SKM-1 (cell line): ENCODE measurements at regions not wholly inside any gene's neighbourhood (a gene's known extent, or its start where the extent isn't known, plus 50 kb on each side); places are given as distances from the start of the nearest gene placed in this dataset.

Experiments used
- DNase-seq: peaks from one replicate; lab custom pipeline; 2025; ENCODE audit not compliant: unreplicated experiment; lab: John Stamatoyannopoulos, UW

DNA sequence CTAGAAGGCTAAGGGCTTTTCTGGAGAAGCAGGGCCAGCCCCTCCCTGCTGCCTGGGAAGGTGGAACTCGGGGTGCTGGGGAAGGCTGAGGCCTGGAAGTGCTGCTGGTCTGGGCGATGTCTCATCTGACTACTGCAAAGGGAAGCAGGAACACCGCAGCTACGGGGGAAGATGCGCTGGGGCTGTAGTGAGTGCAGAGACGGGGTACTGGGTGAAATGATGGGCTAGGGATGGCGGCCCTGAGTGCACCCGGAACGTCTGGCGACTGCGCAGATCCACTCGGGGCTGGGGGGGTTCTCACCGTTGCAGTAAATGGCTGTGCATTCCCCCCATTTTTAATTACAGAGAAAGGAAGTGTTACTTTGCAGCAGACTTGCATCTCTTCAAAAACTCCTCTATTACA, 195.4 kb upstream of the ADARB2 start:
- DNase-seq, result no peak

DNA sequence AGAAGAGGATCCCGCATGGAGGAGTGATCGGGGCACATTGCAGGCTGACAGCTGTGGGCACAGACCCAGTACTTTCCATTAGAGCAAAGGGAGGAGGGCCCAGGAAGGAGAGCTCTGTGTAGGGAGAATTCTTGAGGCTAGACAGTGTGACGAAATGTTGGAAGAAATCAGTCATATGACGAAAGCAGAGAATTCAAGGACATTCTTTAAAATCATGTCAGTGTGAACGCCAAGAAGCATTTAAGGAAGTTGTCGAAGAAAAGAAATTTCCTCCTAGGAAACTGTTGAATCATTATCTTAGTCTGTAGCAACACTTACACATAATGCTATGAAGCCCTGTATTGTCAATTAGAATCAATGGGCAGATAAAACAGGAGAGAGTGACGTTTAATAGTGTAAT, 191.3 kb upstream of the ADARB2 start:
- no peak for DNase-seq

GRCh38 chr10:1923998-1924397, 186.7 kb upstream of the ADARB2 start:
- no peak for DNase-seq

GRCh38 chr10:1923586-1923985, 186.3 kb upstream of the ADARB2 start:
- no peak for DNase-seq

DNA sequence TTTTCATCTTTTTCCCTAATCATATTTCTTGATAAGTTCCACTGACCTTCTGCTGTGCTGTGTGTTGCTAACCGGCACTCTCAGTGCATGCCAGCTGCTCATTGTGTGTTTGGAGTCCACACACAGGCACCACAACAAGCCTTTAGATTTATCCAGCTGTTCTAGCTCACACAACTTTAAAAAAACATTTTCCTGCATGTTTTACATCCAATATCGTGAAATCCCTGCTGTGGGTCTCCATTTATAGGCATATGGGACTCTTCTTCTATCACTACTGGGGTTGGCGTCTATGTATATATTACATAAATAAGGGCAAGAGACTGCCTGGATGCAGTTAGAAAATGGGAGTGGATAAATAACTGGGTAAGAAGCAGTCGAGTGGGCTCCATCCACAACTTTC, 183.6 kb upstream of the ADARB2 start:
- no peak for DNase-seq

GRCh38 chr10:1920127-1920526, 182.8 kb upstream of the ADARB2 start:
- no peak for DNase-seq

DNA sequence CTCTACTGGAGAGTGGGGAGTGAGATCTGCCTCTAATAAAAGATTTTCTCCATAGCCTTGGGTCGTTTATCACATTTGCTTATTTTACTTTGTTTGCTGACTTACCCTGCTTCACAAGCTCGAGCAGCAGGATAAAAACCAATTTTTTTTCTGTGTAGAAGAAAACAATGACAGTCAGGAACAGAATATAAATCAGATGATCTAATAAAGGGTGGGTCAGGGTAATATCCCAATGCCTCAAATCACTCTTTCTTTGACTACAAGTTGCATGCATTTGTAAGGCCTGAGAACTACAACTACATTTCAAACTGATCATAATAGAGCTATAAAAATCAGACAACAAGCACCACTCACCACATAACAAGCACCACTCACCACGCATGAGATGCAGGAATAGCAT, 174.4 kb upstream of the ADARB2 start:
- no peak for DNase-seq

GRCh38 chr10:1903982-1904381, 166.7 kb upstream of the ADARB2 start:
- DNase-seq, result no peak

- DNase-seq, result no peak
Measured at GRCh38 chr10:1896153-1896552, 158.8 kb upstream of the ADARB2 start.

- DNase-seq, result no peak
Measured at GRCh38 chr10:1895691-1896090, 158.4 kb upstream of the ADARB2 start.

- DNase-seq, result no peak
Measured at GRCh38 chr10:1894912-1895311, 157.6 kb upstream of the ADARB2 start.

DNA sequence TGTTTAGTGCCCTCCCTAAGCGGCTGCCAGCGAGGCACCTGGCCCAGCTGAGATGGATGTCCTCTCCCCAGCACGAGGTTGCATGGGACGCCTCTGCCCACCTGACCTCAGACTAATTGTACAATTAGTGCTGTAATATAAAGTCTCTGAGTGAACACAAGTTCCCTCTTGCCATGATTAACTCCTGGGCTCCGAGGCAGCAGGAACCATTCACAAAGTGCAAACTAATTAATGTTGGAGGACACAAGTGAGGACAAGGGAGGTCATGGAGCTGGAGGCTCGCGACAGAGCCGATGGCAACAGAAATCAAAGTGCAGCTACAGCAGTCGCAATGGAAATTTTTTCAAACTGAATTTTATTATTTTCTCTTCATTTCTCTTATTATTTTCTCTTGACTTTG, 156.6 kb upstream of the ADARB2 start:
- no peak for DNase-seq

GRCh38 chr10:1886039-1886438, 148.7 kb upstream of the ADARB2 start:
- no peak for DNase-seq

DNA sequence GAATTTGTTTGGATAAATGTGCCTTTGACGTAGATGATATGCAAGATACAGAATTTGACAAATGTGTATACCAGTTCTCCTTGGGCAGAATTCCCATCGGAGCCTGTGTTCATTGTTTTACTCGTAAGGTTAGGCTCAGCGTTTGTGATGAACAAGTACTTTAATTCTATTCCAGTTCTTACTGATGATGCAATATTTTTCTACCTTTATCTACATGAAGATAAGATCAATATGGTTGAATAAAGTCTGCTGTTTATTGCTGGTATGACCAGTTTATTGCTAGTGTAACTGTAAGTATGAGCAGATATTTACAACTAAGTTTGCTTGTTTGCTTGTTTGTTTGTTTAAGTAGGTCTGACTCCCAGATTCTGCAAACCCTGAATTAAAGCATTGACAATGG, 145.4 kb upstream of the ADARB2 start:
- DNase-seq, result no peak

GRCh38 chr10:1882180-1882579, 144.9 kb upstream of the ADARB2 start:
- no peak for DNase-seq

GRCh38 chr10:1881636-1882035, 144.3 kb upstream of the ADARB2 start:
- no peak for DNase-seq

- DNase-seq, result no peak
Measured at GRCh38 chr10:1874533-1874932, 137.2 kb upstream of the ADARB2 start.

DNA sequence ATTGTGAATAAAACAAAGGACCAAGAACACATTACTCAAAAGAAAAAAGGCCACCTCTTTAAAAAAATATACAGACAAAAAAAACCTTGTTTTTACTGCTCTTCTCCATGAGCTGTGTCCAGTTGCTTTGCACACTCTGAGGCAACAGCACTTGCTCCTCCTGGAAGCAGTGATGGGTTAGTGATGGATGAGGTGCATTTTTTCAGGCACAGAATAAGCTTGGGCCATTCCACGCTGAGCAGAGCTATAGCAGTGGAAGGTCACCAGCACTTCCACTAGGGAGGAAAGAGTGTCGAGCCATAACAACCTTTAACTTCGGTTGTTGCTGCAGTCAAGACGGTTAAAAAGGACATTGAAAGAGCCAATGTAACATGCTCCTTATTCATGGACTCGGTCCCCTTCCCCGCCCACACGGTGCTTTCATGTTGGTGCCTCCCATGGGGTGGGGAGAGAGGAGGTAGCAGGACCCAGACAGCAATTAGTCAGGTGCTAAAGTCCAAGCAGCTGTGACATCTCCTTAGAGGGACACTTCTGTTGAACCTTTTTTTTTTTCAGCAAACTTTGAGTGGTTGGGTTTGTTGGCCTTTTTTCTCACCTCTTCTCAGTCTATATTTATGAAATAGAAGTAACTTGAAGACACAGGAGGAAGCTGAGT, 136.5 kb upstream of the ADARB2 start:
- DNase-seq, result no peak

GRCh38 chr10:1872151-1872726, 134.9 kb upstream of the ADARB2 start:
- no peak for DNase-seq

- DNase-seq, result no peak
Measured at GRCh38 chr10:1870491-1870890, 133.2 kb upstream of the ADARB2 start.

DNA sequence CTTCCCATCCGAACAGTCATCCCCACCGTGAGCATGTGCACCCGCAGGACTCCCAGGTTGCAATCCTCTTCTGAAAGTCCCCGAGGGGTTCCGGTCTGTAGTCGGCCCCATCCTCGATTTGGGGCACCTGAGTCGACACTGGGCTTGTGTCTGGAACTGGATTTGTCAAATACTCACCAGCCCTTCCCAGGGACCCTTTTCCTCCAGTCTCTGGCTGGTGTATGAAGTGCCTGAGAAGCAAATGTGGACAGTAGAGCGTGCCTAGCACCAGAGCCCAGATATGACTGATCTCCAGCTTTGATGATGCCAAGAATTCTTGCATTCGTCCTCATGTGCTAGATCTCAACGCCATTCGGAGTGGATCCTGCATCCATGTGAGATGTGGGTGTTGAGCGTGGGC, 132.5 kb upstream of the ADARB2 start:
- no peak for DNase-seq

DNA sequence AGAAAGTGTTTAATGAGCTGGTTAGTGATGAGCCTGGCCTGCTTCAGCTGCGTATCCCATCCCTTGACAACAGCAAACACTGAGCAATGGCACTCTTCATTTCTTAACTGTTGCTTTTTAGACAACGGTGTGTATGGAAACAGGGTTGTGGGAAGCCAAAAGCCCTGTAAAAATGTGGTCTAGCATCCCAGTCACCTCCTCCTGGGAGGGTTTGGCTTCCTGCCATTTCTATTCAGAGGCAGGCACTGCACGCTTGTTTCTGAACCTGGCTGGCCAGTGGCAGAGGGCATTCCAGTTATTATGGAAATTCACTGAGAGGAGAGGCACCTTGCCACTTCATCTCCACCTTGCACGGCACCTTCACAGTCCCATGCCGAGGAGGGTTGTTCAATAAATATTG, 123.0 kb upstream of the ADARB2 start:
- no peak for DNase-seq

- DNase-seq, result no peak
Measured at GRCh38 chr10:1858547-1858946, 121.2 kb upstream of the ADARB2 start.
